ENCODE measurements at regions not wholly inside any gene's neighbourhood (a gene's known extent, or its start where the extent isn't known, plus 50 kb on each side); places are given as distances from the start of the nearest gene placed in this dataset.

DNA sequence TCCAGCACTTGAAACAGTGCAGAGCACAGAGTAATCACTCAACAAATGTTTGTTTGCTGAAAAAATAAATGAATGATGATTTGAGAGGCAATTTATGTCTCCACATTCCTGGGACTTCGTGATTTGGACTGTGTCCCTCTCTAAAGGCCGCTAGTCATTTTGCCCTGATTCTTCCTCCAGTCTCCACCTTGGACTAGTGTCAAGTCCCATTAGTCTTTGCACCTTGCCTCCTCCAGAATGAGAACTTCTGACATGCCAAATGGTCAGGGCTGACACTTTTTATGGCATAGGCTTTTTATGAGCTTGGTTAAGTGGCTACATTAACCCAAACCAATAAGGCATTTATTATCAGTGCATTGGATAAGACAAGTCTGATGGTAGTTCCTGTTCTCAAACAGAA, 65.1 kb upstream of the POF1B start:
- Histone ChIP-seq H3K56ac (ENCODE audit: low read length) (no peak overlapping the region), H2BK120ac (ENCODE audit: low read depth, low read length) (no peak overlapping the region), H2AK5ac (ENCODE audit: low read length) (no peak overlapping the region), H2BK5ac (ENCODE audit: low read length) (no peak overlapping the region), H3K4me3 (ENCODE audit: low read length) (no peak overlapping the region), H3K36me3 (ENCODE audit: control insufficient read depth, insufficient read depth, low read length) (no peaks in the 10 kb centered on the region), H3K27me3 (ENCODE audit: insufficient read depth, low read length, poor library complexity) (no peaks in the 10 kb centered on the region), H3K4ac (ENCODE audit: low read depth, low read length) (no peak overlapping the region), H4K5ac (ENCODE audit: low read length) (no peak overlapping the region), H3K79me1 (ENCODE audit: low read length) (no peaks in the 10 kb centered on the region), H3K23ac (ENCODE audit: low read length) (no peak overlapping the region), H4K8ac (ENCODE audit: low read depth, low read length) (no peak overlapping the region), H3K4me2 (ENCODE audit: low read length) (no peak overlapping the region), H2BK15ac (replicated peaks; ENCODE audit: low read depth) (no peak overlapping the region), H3K79me2 (ENCODE audit: control insufficient read depth, insufficient read depth, low read length) (no peaks in the 10 kb centered on the region), H3K4me1 (ENCODE audit: control insufficient read depth, low read depth, low read length) (no peaks in the 10 kb centered on the region), H3K18ac (ENCODE audit: low read length) (no peak overlapping the region), H3K9ac (ENCODE audit: low read length) (no peak overlapping the region), H3K27ac (ENCODE audit: low read depth, low read length) (no peak overlapping the region)
- WGBS (ENCODE audit: extremely low coverage, insufficient coverage, low lambda C conversion rate): no CpG with 5 or more reads among the region's 2 CpGs
- DNase-seq: no peak
